ENCODE measurements at regions not wholly inside any gene's neighbourhood (a gene's known extent, or its start where the extent isn't known, plus 50 kb on each side); places are given as distances from the start of the nearest gene placed in this dataset.
"Not testable (repeated sequence)": the region's sequence is repeated elsewhere in the genome, so short reads cannot be mapped to it uniquely, and the experiment has no call there.

DNA sequence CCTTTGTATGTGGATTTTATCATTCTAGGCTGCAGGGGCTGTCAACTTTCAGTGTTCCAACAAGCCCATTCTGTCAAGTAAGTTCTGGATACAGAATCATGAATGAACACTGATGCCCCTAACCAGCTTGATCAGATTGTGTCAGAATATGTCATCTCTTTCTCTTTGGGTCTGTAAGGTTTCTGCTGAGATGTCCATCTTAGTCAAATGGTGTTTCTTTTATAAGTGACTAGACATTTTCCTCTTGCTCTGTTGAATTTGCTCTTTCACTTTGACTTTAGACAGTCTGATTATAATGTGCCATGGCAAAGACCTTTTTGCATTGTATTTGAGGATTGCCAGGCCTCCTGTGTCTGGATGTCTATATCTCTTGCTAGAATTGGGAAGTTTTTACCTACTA, 660.9 kb upstream of the CBLB start:
- Histone ChIP-seq H3K27me3 (ENCODE audit: insufficient read depth, poor library complexity, severe bottlenecking) (no peaks in the 10 kb centered on the region), H3K27ac (replicated peaks) (no peak overlapping the region), H3K4me3 (replicated peaks; ENCODE audit: insufficient read depth, low read length) (no peak overlapping the region)
- DNase-seq (ENCODE audit: low read depth in 1 of 2, low spot score in 1 of 2): no peak
- TF ChIP-seq CTCF (IDR thresholded peaks at IDR 0.05; ENCODE audit: insufficient read depth, low read length) (no peak), POLR2AphosphoS5 (IDR thresholded peaks at IDR 0.05; ENCODE audit: low read depth) (no peak), REST (IDR thresholded peaks at IDR 0.05; ENCODE audit: insufficient replicate concordance, low read depth) (no peak), SPI1 (IDR thresholded peaks at IDR 0.05; ENCODE audit: borderline replicate concordance, low read depth) (no peak), GABPA (IDR thresholded peaks at IDR 0.05; ENCODE audit: low read depth) (no peak)

DNA sequence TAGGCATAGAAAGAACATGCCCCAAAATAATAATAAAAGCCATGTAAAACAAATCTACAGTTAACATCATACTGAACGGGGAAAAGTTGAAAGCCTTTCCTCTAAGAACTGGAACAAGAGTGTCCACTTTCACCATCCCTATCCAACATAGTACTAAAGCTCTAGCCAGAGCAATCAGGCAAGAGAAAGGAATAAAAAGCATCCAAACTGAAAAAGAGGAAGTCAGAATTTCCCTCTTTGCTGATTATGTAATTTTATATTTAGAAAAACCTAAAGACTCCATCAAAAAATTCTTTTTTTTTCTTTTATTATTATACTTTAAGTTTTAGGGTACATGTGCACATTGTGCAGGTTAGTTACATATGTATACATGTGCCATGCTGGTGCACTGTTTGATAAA, 661.6 kb upstream of the CBLB start:
- TF ChIP-seq GABPA (IDR thresholded peaks at IDR 0.05; ENCODE audit: low read depth) (no peak), POLR2AphosphoS5 (IDR thresholded peaks at IDR 0.05; ENCODE audit: low read depth) (no peak), SPI1 (IDR thresholded peaks at IDR 0.05; ENCODE audit: borderline replicate concordance, low read depth) (peak; percentile 85), REST (IDR thresholded peaks at IDR 0.05; ENCODE audit: insufficient replicate concordance, low read depth) (no peak), CTCF (IDR thresholded peaks at IDR 0.05; ENCODE audit: insufficient read depth, low read length) (no peak)
- no peak for DNase-seq (ENCODE audit: low read depth in 1 of 2, low spot score in 1 of 2)
- H3K4me3 ChIP-seq (replicated peaks; ENCODE audit: insufficient read depth, low read length): no peak overlapping the region

GRCh38 chr3:106531771-106532329, 663.0 kb upstream of the CBLB start:
- H3K27ac ChIP-seq (replicated peaks); DNase-seq (ENCODE audit: low read depth in 1 of 2, low spot score in 1 of 2); H3K4me3 ChIP-seq (replicated peaks; ENCODE audit: insufficient read depth, low read length); H3K27me3 ChIP-seq (ENCODE audit: insufficient read depth, poor library complexity, severe bottlenecking): not testable (repeated sequence)

More for the DNA sequence above, 661.6 kb upstream of the CBLB start:
- Histone ChIP-seq H3K27ac (replicated peaks) (no peak overlapping the region), H3K27me3 (ENCODE audit: insufficient read depth, poor library complexity, severe bottlenecking) (no peaks in the 10 kb centered on the region)

DNA sequence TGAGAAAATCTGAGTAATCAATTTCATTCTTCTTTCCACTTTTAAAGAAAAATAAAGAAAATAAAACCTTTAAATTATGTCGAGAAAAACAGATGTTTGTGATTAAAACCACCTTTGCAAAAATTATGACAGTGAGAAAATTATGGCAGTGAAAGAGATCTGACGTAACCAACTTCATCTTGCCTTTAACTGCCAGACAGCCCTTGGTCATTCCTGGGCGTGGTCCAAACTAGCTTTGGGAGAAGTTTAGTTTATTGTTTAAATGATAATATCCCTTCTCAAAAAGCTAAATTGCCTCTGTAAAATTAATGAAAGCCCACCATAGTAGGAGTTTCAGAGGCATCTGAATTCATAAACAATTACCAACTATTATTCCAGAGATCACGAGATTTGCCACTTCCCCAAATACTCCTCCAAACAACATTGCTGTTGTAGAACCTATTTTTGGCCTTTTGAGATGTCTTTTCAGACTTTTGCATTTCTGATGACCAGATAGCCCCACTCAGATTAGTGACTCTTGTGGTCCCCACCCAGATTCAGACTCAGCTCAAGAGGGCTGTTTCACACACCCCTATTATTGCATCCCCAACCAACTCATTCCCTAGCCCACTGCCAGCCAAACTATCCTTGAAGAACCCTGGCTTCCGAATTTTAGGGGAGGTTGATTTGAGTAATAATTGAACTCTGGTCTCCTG, 664.4 kb upstream of the CBLB start:
- peak; percentile 22; the same call in 1 of the 2 replicates for TF ChIP-seq SPI1 (IDR thresholded peaks at IDR 0.05; ENCODE audit: borderline replicate concordance, low read depth)
- no peak for TF ChIP-seq CTCF (IDR thresholded peaks at IDR 0.05; ENCODE audit: insufficient read depth, low read length)
- no peak for TF ChIP-seq GABPA (IDR thresholded peaks at IDR 0.05; ENCODE audit: low read depth)
- TF ChIP-seq REST (IDR thresholded peaks at IDR 0.05; ENCODE audit: insufficient replicate concordance, low read depth): no peak
- TF ChIP-seq POLR2AphosphoS5 (IDR thresholded peaks at IDR 0.05; ENCODE audit: low read depth): no peak
- Histone ChIP-seq H3K27ac (replicated peaks) (no peak overlapping the region), H3K27me3 (ENCODE audit: insufficient read depth, poor library complexity, severe bottlenecking) (no peaks in the 10 kb centered on the region), H3K4me3 (replicated peaks; ENCODE audit: insufficient read depth, low read length) (no peak overlapping the region)
- no peak for DNase-seq (ENCODE audit: low read depth in 1 of 2, low spot score in 1 of 2)

All from HL-60 (cell line).